ENCODE measurements at regions not wholly inside any gene's neighbourhood (a gene's known extent, or its start where the extent isn't known, plus 50 kb on each side); places are given as distances from the start of the nearest gene placed in this dataset.

DNA sequence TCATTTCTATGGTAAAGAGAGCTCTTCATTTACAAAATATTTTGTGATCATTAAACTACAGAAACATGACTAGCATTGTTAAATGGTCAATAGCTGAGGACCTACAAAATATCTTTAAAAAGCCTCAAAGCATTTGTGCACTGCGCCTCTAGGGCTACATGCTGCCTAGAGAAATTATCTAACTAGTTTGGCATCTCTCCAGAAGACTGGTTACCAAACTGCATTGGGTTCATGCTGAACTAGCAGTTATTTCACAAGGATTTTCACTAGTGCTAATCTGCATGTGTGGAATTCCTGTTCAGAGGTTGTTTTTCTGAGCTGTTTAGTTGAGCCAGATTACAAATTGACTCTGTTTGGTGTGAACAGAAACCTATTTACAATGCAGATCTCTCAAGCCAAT is 58.5 kb upstream of the PITX2 start:
- H3K14ac ChIP-seq (ENCODE audit: insufficient read length): no peak overlapping the region
- peaks cover 0 to 5% (median 0%) of the 10 kb centered on the region in 4 experiments; a peak in 2 of 7 replicates for H3K4me1 ChIP-seq (replicated peaks in 1 of 4; ENCODE audit: control insufficient read depth in 3 of 4, insufficient read depth in 4 of 4, low read length in 3 of 4)
- WGBS, 2 experiments (ENCODE audit: extremely low coverage in 1 of 2, insufficient coverage in 1 of 2, insufficient read length in 1 of 2, insufficient replicate concordance in 2 of 2, low coverage in 1 of 2, low lambda C conversion rate in 2 of 2, missing lambda C conversion rate in 1 of 2): 82% methylated on average over 1 of the region's 1 CpG; no CpG with 5 or more reads in 1 of the 2 experiments
- H3K4ac ChIP-seq (replicated peaks; ENCODE audit: insufficient read length, low read depth, low read length): no peak overlapping the region
- H2BK120ac ChIP-seq (replicated peaks; ENCODE audit: low read depth, low read length): no peak overlapping the region
- no peaks in the 10 kb centered on the region for H4K20me1 ChIP-seq (replicated peaks in 1 of 2; ENCODE audit: control insufficient read depth in 1 of 2, insufficient read depth in 2 of 2, low read length in 2 of 2)
- no peak overlapping the region for H3K56ac ChIP-seq (replicated peaks; ENCODE audit: insufficient read length, low read depth, low read length)
- H4K5ac ChIP-seq (ENCODE audit: insufficient read length, low read depth, low read length): no peak overlapping the region
- H2BK5ac ChIP-seq (ENCODE audit: low read depth, low read length): no peak overlapping the region
- H3K79me2 ChIP-seq (ENCODE audit: control insufficient read depth in 1 of 2, insufficient read depth in 2 of 2, low read length in 2 of 2): no peaks in the 10 kb centered on the region
- DNase-seq (ENCODE audit: low read depth in 1 of 2, low spot score in 2 of 2) (no peak), FAIRE-seq (no peak)
- no peak overlapping the region for H4K8ac ChIP-seq (ENCODE audit: extremely low read depth, insufficient read depth, low read length)
- no peak overlapping the region for H2BK20ac ChIP-seq (ENCODE audit: low read length)
- H3K23me2 ChIP-seq (ENCODE audit: low read depth, low read length): no peaks in the 10 kb centered on the region
- no peak overlapping the region for H3K9ac ChIP-seq (replicated peaks in 1 of 4; ENCODE audit: extremely low read depth in 1 of 4, low read depth in 3 of 4, low read length in 3 of 4)
- H3K36me3 ChIP-seq (ENCODE audit: control insufficient read depth in 2 of 4, insufficient read depth in 4 of 4, low read length in 3 of 4): no peaks in the 10 kb centered on the region
- H2BK12ac ChIP-seq (ENCODE audit: low read depth, low read length): no peak overlapping the region
- H3K27ac ChIP-seq (ENCODE audit: low read depth, low read length): no peak overlapping the region
- H2AFZ ChIP-seq (ENCODE audit: low read length): no peak overlapping the region
- no peak overlapping the region for H3K4me3 ChIP-seq (ENCODE audit: extremely low read depth in 1 of 4, insufficient read depth in 2 of 4, low read depth in 3 of 4, low read length in 4 of 4)
- POLR2A ChIA-PET (ENCODE audit: partially characterized antibody): no interaction called here
- no peak overlapping the region for H4K91ac ChIP-seq (replicated peaks; ENCODE audit: insufficient read length, low read length)
- no peak overlapping the region for H2AK5ac ChIP-seq (ENCODE audit: low read depth, low read length)
- peaks cover 0 to 2% (median 0%) of the 10 kb centered on the region in 4 experiments; a peak in 1 of 7 replicates for H3K27me3 ChIP-seq (replicated peaks in 1 of 4; ENCODE audit: control insufficient read depth in 3 of 4, extremely low read depth in 1 of 4, insufficient read depth in 3 of 4, low read length in 3 of 4)
- CTCF ChIA-PET (ENCODE audit: partially characterized antibody): interaction anchor here (0.8 to 1.0 kb wide), 2 partner anchors 12 to 19 kb away, joined by 3 read pairs; no protein-coding TSS in a partner anchor
- H3K79me1 ChIP-seq (ENCODE audit: low read depth, low read length): no peaks in the 10 kb centered on the region
- H3K9me3 ChIP-seq (ENCODE audit: insufficient read depth in 2 of 2, low read depth in 1 of 2, low read length in 1 of 2): no peaks in the 10 kb centered on the region
- H2BK15ac ChIP-seq (ENCODE audit: low read length): no peak overlapping the region
- H3K23ac ChIP-seq (ENCODE audit: insufficient read length): no peak overlapping the region
- H3K4me2 ChIP-seq (ENCODE audit: insufficient read depth in 1 of 2, low read depth in 2 of 2, low read length in 2 of 2): no peak overlapping the region
- no peak overlapping the region for H3K18ac ChIP-seq (ENCODE audit: extremely low read depth, low read length)
- TF ChIP-seq RBBP5 (IDR thresholded peaks at IDR 0.05; ENCODE audit: borderline replicate concordance, low read depth, low read length) (no peak), KDM1A (IDR thresholded peaks at IDR 0.05; ENCODE audit: borderline replicate concordance, low read length) (no peak), TAF1 (IDR thresholded peaks at IDR 0.05; ENCODE audit: low read depth, low read length) (no peak), POLR2A (IDR thresholded peaks at IDR 0.05; ENCODE audit: control extremely low read depth in 1 of 2, low read depth in 2 of 2, low read length in 2 of 2) (no peak), GABPA (IDR thresholded peaks at IDR 0.05; ENCODE audit: borderline replicate concordance, insufficient read depth, low read length) (no peak), TBP (IDR thresholded peaks at IDR 0.05; ENCODE audit: low read depth, low read length) (no peak), SP1 (IDR thresholded peaks at IDR 0.05; ENCODE audit: low read depth, low read length) (no peak), TEAD4 (IDR thresholded peaks at IDR 0.05; ENCODE audit: low read depth, low read length) (no peak), NRF1 (IDR thresholded peaks at IDR 0.05; ENCODE audit: low read depth, low read length) (no peak), CTBP2 (IDR thresholded peaks at IDR 0.05; ENCODE audit: borderline replicate concordance, insufficient read depth, insufficient read length, low read length) (no peak), FOSL1 (IDR thresholded peaks at IDR 0.05; ENCODE audit: insufficient read depth, low read depth, low read length) (no peak), SP2 (IDR thresholded peaks at IDR 0.05; ENCODE audit: low read length) (no peak), CHD2 (IDR thresholded peaks at IDR 0.05; ENCODE audit: low read length) (no peak)
- TF ChIP-seq, protein P1, sequence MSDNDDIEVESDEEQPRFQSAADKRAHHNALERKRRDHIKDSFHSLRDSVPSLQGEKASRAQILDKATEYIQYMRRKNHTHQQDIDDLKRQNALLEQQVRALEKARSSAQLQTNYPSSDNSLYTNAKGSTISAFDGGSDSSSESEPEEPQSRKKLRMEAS (IDR thresholded peaks at IDR 0.05): no peak
- TF ChIP-seq, protein P2, sequence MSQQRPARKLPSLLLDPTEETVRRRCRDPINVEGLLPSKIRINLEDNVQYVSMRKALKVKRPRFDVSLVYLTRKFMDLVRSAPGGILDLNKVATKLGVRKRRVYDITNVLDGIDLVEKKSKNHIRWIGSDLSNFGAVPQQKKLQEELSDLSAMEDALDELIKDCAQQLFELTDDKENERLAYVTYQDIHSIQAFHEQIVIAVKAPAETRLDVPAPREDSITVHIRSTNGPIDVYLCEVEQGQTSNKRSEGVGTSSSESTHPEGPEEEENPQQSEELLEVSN (IDR thresholded peaks at IDR 0.05): no peak
